Activated CD8-positive, alpha-beta T cell treated with anti-CD3 and anti-CD28 coated beads for 36 hours (primary cell): ENCODE measurements at regions not wholly inside any gene's neighbourhood (a gene's known extent, or its start where the extent isn't known, plus 50 kb on each side); places are given as distances from the start of the nearest gene placed in this dataset.

Experiments used
- ATAC-seq: fragments of 200-7000 bp; cut with Tn5 transposase; one replicate; pipeline ENCODE4 v1.10.0; 2021; ENCODE audit warnings: mild to moderate bottlenecking, moderate library complexity
- CTCF ChIA-PET: fragments of 350-600 bp; sonication (Branson Sonifier 250); formaldehyde crosslinking; loops from one replicate; lab custom pipeline; 2021; ENCODE audit warnings: antibody characterized with exemption; lab: Charles Lee
- POLR2A ChIA-PET: fragments of 350-600 bp; sonication (Branson Sonifier 250); formaldehyde crosslinking; loops from one replicate; lab custom pipeline; 2021; ENCODE audit warnings: antibody characterized with exemption; lab: Charles Lee
- DNase-seq: peaks from one replicate; pipeline ENCODE4 v3.0.0-alpha.2; 2020
- H3K27ac Mint-ChIP-seq: one replicate; pipeline ENCODE4 v1.8.0; 2021; ENCODE audit warnings: mild to moderate bottlenecking, mixed read lengths
- H3K27me3 Mint-ChIP-seq: one replicate; pipeline ENCODE4 v1.8.0; 2021; ENCODE audit warnings: mixed read lengths
- H3K36me3 Mint-ChIP-seq: one replicate; pipeline ENCODE4 v1.8.0; 2021; ENCODE audit warnings: low read depth, mixed read lengths
- H3K4me1 Mint-ChIP-seq: one replicate; pipeline ENCODE4 v1.8.0; 2021; ENCODE audit warnings: low read depth, mixed read lengths
- H3K4me3 Mint-ChIP-seq: one replicate; pipeline ENCODE4 v1.8.0; 2021; ENCODE audit warnings: mild to moderate bottlenecking, moderate library complexity, mixed read lengths
- H3K9me3 Mint-ChIP-seq: one replicate; pipeline ENCODE4 v1.8.0; 2021; ENCODE audit warnings: mixed read lengths
- intact Hi-C: fragments of 100-400 bp; cut with micrococcal nuclease; formaldehyde crosslinking; loops from one replicate; pipeline ENCODE4 v1.10.0; 2022
- TF ChIP-seq, protein P1 (sequence below): fragments of 200-600 bp; IDR thresholded peaks from one replicate; pipeline ENCODE4 v1.8.0; 2022; ENCODE audit warnings: antibody characterized with exemption, mild to moderate bottlenecking

- Mint-ChIP-seq H3K4me1 (no peaks in the 10 kb centered on the region), H3K36me3 (no peaks in the 10 kb centered on the region), H3K27ac (no peak overlapping the region), H3K9me3 (peaks cover 2% of the 10 kb centered on the region), H3K4me3 (no peak overlapping the region), H3K27me3 (no peaks in the 10 kb centered on the region)
- ChIA-PET POLR2A (no interaction called here), CTCF (no interaction called here)
- ATAC-seq (no peak), DNase-seq (no peak)
- intact Hi-C loops: no loop called here
- TF ChIP-seq, protein P1, sequence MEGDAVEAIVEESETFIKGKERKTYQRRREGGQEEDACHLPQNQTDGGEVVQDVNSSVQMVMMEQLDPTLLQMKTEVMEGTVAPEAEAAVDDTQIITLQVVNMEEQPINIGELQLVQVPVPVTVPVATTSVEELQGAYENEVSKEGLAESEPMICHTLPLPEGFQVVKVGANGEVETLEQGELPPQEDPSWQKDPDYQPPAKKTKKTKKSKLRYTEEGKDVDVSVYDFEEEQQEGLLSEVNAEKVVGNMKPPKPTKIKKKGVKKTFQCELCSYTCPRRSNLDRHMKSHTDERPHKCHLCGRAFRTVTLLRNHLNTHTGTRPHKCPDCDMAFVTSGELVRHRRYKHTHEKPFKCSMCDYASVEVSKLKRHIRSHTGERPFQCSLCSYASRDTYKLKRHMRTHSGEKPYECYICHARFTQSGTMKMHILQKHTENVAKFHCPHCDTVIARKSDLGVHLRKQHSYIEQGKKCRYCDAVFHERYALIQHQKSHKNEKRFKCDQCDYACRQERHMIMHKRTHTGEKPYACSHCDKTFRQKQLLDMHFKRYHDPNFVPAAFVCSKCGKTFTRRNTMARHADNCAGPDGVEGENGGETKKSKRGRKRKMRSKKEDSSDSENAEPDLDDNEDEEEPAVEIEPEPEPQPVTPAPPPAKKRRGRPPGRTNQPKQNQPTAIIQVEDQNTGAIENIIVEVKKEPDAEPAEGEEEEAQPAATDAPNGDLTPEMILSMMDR: no peak
Observed at GRCh38 chr14:43200519-43200918, 1306.6 kb downstream of the FSCB start.

DNA sequence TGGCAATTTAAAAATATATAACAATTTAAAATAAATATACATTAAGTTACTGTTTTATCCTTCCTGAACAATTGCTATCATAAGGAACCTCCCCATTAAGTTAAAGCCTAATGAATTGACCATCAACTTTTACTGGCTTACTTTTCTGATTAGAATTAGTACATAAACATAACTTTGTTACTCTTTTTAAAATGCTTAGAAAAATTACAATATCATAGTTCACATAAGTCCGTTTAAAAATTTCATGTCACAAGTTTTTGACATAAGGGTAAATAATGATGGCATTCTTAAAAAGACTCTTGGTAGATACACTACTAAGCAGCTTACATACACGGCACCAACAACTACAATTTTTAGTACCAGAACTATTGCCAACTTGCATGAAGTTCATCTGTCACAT is 1308.6 kb downstream of the FSCB start:
- Mint-ChIP-seq H3K27me3 (no peaks in the 10 kb centered on the region), H3K4me1 (no peaks in the 10 kb centered on the region), H3K9me3 (peaks cover 4% of the 10 kb centered on the region), H3K36me3 (no peaks in the 10 kb centered on the region), H3K27ac (no peak overlapping the region), H3K4me3 (no peak overlapping the region)
- ChIA-PET CTCF (no interaction called here), POLR2A (no interaction called here)
- ATAC-seq (no peak), DNase-seq (no peak)
- intact Hi-C loops: no loop called here
- TF ChIP-seq, protein P1: no peak

DNA sequence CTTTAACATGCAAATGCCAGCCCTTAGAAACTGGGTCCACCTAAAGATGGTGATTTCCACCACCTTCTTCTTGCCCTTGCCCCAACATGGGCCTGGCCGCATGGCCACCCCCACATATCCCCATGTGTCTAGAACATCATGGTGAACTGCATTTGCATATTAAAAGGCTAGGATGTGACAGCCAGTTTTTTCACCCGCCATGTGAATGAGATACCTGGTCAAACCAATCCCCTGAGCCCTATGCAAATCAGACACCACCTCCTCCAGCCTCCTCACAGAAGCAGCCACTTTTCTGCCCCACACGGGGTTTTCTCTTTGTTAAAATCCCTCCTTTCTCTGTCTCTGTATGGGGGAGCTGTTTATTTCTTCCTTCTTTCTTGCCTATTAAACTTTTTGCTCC is 1322.5 kb downstream of the FSCB start:
- Mint-ChIP-seq H3K4me1 (no peaks in the 10 kb centered on the region), H3K4me3 (no peak overlapping the region), H3K9me3 (peaks cover 13% of the 10 kb centered on the region), H3K27ac (no peak overlapping the region), H3K36me3 (no peaks in the 10 kb centered on the region), H3K27me3 (no peaks in the 10 kb centered on the region)
- ATAC-seq: no peak
- CTCF ChIA-PET: no interaction called here
- DNase-seq: no peak
- TF ChIP-seq, protein P1: no peak
- POLR2A ChIA-PET: no interaction called here
- intact Hi-C loops: no loop called here

DNA sequence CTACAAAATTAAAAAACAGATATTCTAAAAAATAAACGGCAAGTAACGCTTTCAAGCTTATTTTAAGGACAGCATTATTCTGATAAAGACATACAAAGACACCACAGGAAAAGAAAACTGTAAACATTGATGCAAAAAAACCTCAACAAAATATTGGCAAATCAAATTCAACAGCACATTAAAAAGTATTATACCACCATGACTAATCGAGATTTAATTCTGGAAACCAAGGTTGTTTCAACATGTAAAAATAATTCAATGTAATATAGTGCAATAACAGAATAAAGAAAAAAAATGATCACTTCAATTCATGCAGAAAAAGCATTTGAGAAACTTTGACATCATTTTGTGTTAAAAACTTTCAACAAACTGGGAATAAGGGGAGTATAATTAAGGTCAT is 1323.2 kb downstream of the FSCB start:
- ATAC-seq (no peak), DNase-seq (no peak)
- H3K4me1 Mint-ChIP-seq: no peaks in the 10 kb centered on the region
- intact Hi-C loops: no loop called here
- POLR2A ChIA-PET: no interaction called here
- H3K27me3 Mint-ChIP-seq: no peaks in the 10 kb centered on the region
- H3K4me3 Mint-ChIP-seq: no peak overlapping the region
- H3K36me3 Mint-ChIP-seq: no peaks in the 10 kb centered on the region
- TF ChIP-seq, protein P1: no peak
- H3K9me3 Mint-ChIP-seq: peaks cover 8% of the 10 kb centered on the region
- H3K27ac Mint-ChIP-seq: no peak overlapping the region
- CTCF ChIA-PET: no interaction called here

GRCh38 chr14:43175896-43176295 is 1331.2 kb downstream of the FSCB start:
- ATAC-seq: no peak
- no peaks in the 10 kb centered on the region for H3K4me1 Mint-ChIP-seq
- POLR2A ChIA-PET: no interaction called here
- intact Hi-C loops: no loop called here
- no peaks in the 10 kb centered on the region for H3K36me3 Mint-ChIP-seq
- peaks cover 3% of the 10 kb centered on the region for H3K9me3 Mint-ChIP-seq
- TF ChIP-seq, protein P1: no peak
- CTCF ChIA-PET: no interaction called here
- H3K4me3 Mint-ChIP-seq: no peak overlapping the region
- no peak for DNase-seq
- no peak overlapping the region for H3K27ac Mint-ChIP-seq
- H3K27me3 Mint-ChIP-seq: no peaks in the 10 kb centered on the region
